Right atrium auricular region (tissue), 2 donors: ENCODE measurements at regions not wholly inside any gene's neighbourhood (a gene's known extent, or its start where the extent isn't known, plus 50 kb on each side); places are given as distances from the start of the nearest gene placed in this dataset.

Experiments
- DNase-seq: peaks from one replicate; pipeline ENCODE4 v3.0.0-alpha.2; 2019; ENCODE audit warnings: low spot score
- H3K27ac ChIP-seq, 2 donors: fragments of 200-600 bp; sonication (generic); 1 replicate in 1 of 2; 2 replicates in 1 of 2; pipeline ENCODE4 v1.5.1; 2016 to 2019
- H3K27me3 ChIP-seq, 2 donors: fragments of 200-600 bp; sonication (generic); one replicate each; pipeline versions ENCODE4 v1.5.1 to v1.6.0; 2017 to 2019
- H3K36me3 ChIP-seq: fragments of 200-600 bp; sonication (generic); one replicate; pipeline ENCODE4 v1.5.1; 2016
- H3K4me1 ChIP-seq, 2 donors: fragments of 200-600 bp; sonication (generic); one replicate each; pipeline versions ENCODE4 v1.5.1 to v1.6.0; 2017 to 2019
- H3K4me3 ChIP-seq, 2 donors: fragments of 200-600 bp; sonication (generic); 1 replicate in 1 of 2; 2 replicates in 1 of 2; pipeline ENCODE4 v1.5.1; 2017 to 2019; ENCODE audit warnings: mild to moderate bottlenecking in 1 of 2, moderate library complexity in 1 of 2
- H3K9me3 ChIP-seq, 2 donors: fragments of 200-600 bp; sonication (generic); one replicate each; pipeline ENCODE4 v1.5.1; 2019
- TF ChIP-seq, protein P1 (sequence below), 2 donors: fragments of 200-600 bp; sonication (generic); IDR thresholded peaks; one replicate each; pipeline ENCODE4 v1.5.1; 2019; ENCODE audit warnings: antibody characterized with exemption in 2 of 2

DNA sequence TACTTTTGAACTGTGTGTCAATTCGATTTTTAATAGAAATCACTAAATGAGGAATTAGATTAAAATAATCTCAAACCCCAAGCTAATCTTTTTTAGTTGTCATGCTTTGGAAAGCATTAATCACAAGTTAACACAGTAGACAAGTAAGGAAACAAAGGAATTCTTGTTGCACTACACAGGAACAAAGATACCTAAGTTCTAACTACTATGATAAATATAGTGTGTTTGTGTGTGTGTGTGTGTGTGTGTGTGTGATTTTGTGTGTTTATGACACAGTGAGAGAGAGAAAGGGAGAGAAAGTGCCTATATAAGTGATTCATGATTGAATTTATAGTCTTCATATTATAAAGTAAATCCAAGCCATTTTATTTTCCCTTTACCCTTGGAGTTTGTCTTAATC is 931.4 kb downstream of the PCDH7 start:
- no peaks in the 10 kb centered on the region for H3K36me3 ChIP-seq
- TF ChIP-seq, protein P1, sequence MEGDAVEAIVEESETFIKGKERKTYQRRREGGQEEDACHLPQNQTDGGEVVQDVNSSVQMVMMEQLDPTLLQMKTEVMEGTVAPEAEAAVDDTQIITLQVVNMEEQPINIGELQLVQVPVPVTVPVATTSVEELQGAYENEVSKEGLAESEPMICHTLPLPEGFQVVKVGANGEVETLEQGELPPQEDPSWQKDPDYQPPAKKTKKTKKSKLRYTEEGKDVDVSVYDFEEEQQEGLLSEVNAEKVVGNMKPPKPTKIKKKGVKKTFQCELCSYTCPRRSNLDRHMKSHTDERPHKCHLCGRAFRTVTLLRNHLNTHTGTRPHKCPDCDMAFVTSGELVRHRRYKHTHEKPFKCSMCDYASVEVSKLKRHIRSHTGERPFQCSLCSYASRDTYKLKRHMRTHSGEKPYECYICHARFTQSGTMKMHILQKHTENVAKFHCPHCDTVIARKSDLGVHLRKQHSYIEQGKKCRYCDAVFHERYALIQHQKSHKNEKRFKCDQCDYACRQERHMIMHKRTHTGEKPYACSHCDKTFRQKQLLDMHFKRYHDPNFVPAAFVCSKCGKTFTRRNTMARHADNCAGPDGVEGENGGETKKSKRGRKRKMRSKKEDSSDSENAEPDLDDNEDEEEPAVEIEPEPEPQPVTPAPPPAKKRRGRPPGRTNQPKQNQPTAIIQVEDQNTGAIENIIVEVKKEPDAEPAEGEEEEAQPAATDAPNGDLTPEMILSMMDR (IDR thresholded peaks at IDR 0.05): no peak
- no peak overlapping the region for H3K4me3 ChIP-seq
- no peak for DNase-seq
- H3K27me3 ChIP-seq: no peaks in the 10 kb centered on the region
- H3K4me1 ChIP-seq: no peaks in the 10 kb centered on the region
- H3K27ac ChIP-seq: no peak overlapping the region
- no peaks in the 10 kb centered on the region for H3K9me3 ChIP-seq

DNA sequence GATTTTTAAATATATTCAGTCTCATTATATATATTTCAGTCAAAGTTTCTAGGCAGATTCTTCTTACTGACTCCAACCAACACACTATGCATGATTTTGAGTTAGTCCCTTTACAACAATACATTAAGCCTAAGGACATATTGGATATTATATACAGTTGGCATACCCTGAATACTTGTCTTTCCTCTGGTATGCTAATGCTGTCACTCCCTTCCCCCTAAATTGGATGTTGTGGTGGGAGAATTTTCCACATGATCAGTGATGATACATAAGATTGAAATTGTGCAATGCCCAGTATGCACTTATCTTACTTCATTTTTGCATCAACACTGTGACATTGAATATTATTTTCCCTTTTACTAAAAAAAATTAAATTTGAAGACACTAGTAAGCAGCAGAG is 935.2 kb downstream of the PCDH7 start:
- Histone ChIP-seq H3K27me3 (no peaks in the 10 kb centered on the region), H3K4me1 (no peaks in the 10 kb centered on the region), H3K4me3 (no peak overlapping the region), H3K36me3 (no peaks in the 10 kb centered on the region), H3K9me3 (no peaks in the 10 kb centered on the region), H3K27ac (no peak overlapping the region)
- no peak for DNase-seq
- TF ChIP-seq, protein P1 (IDR thresholded peaks at IDR 0.05): no peak

DNA sequence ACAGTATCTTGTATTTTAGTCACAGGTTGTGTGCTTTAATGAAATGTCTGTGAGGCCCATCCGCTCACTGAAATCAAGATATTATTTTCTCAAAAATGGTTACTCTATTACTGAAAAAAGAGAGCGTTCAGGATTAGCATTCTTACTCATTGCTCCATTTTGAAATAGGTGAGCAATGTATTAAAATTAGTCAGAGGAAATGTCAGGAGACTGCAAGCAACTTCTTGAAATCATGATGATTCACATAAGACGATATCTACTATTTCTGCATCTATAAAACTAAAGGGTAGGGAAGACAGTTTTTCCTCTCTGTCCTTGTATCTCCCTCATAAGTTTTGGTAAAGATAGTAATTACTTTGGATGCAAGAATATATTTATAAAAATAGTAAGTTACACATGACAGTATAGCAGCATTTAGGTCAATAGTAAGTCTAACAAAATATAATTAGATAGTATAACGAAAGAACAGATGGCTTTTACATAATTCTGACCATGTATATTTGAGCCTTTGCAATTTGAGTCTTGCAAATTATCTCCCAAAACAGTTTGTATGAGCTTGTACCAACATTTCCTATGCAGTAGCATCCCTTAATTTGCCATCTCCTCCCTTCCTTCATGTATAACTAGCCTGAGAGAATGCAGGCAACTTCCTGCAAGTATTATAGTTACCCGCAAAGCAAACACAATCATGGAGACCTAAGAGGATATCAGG is 937.8 kb downstream of the PCDH7 start:
- Histone ChIP-seq H3K36me3 (no peaks in the 10 kb centered on the region), H3K4me3 (no peak overlapping the region), H3K4me1 (no peaks in the 10 kb centered on the region), H3K27ac (no peak overlapping the region), H3K27me3 (no peaks in the 10 kb centered on the region), H3K9me3 (no peaks in the 10 kb centered on the region)
- TF ChIP-seq, protein P1 (IDR thresholded peaks at IDR 0.05): no peak
- DNase-seq: no peak

DNA sequence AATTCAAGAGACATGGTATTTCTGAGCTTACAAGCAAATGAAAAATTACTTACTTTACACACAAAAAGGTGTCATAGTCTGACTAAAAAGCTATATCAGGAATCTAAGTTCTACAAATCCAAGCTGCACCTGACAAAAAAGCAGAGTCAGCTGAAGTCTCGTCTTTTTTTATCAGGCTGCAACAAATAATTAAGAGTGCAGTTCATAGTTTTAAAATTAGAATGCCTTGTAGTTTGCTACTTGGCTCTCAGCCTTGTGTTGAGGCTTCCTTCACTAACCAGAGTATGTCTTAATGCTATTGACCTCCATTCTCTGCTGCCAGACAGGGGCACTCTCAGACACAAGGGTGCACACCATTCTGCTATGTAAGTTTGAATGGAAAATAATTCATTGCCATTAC is 940.7 kb downstream of the PCDH7 start:
- H3K4me1 ChIP-seq: no peaks in the 10 kb centered on the region
- H3K27me3 ChIP-seq: no peaks in the 10 kb centered on the region
- no peak overlapping the region for H3K4me3 ChIP-seq
- no peaks in the 10 kb centered on the region for H3K9me3 ChIP-seq
- H3K36me3 ChIP-seq: no peaks in the 10 kb centered on the region
- no peak for DNase-seq
- TF ChIP-seq, protein P1 (IDR thresholded peaks at IDR 0.05): no peak
- H3K27ac ChIP-seq: no peak overlapping the region

DNA sequence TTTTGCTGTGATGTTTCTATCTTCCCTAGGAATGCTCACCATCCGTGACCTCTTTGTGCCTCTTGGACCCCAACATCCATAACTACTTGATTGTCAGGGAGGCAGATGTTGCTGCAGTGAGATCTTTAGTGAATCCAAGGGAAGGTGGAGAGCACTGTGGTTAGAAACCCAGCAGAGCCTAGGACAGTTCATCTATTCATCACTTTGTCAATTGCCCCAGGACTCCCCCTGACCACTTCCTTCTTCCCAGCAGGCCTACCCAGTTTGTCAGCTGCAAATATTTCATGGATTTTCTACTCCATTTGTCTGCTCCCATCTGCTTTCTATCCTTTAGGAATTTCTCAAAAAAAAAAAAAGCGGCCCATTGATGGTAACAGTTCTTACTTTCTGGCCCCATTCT is 942.8 kb downstream of the PCDH7 start:
- DNase-seq: no peak
- H3K27me3 ChIP-seq: no peaks in the 10 kb centered on the region
- TF ChIP-seq, protein P1 (IDR thresholded peaks at IDR 0.05): no peak
- no peak overlapping the region for H3K4me3 ChIP-seq
- no peaks in the 10 kb centered on the region for H3K4me1 ChIP-seq
- no peak overlapping the region for H3K27ac ChIP-seq
- H3K9me3 ChIP-seq: no peaks in the 10 kb centered on the region
- H3K36me3 ChIP-seq: no peaks in the 10 kb centered on the region

DNA sequence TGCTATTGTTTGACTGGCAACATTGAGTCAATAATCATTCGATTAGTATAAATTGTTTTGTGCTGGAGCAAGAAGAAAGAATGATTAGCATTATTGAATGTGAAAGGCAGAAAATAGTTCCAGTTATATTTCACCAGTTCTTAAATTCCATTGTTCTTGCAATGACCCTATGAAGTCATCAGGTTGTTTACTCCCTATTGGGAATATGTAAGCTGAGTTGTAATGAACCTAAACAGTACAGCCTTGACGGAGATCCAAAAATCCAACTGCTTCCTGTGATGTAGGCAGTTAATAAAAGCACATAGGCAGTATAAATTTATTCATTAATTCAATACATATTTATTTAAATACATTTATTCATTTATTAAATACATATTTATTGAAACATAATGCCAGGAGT is 947.5 kb downstream of the PCDH7 start:
- no peak overlapping the region for H3K27ac ChIP-seq
- no peaks in the 10 kb centered on the region for H3K4me1 ChIP-seq
- no peak overlapping the region for H3K4me3 ChIP-seq
- TF ChIP-seq, protein P1 (IDR thresholded peaks at IDR 0.05): no peak
- H3K36me3 ChIP-seq: no peaks in the 10 kb centered on the region
- H3K9me3 ChIP-seq: no peaks in the 10 kb centered on the region
- DNase-seq: no peak
- no peaks in the 10 kb centered on the region for H3K27me3 ChIP-seq
